Fibroblast of lung (primary cell): ENCODE measurements at regions not wholly inside any gene's neighbourhood (a gene's known extent, or its start where the extent isn't known, plus 50 kb on each side); places are given as distances from the start of the nearest gene placed in this dataset.

Experiments
- DNase-seq, 2 donors: peaks; one replicate each; pipeline versions ENCODE4 v3.0.0 to v3.0.0-alpha.2; 2010; ENCODE audit warnings: low read depth in 2 of 2
- H2AFZ ChIP-seq: 2 replicates; pipeline ENCODE4 v1.5.1; 2012; ENCODE audit warnings: low read length, control low read depth, inconsistent platforms
- H3K27ac ChIP-seq: 2 replicates; pipeline ENCODE4 v1.5.1; 2011; ENCODE audit warnings: low read length, control low read depth; ENCODE audit not compliant: insufficient read depth
- H3K27me3 ChIP-seq: 2 replicates; pipeline ENCODE4 v1.5.1; 2011; ENCODE audit warnings: mild to moderate bottlenecking, low read length; ENCODE audit not compliant: control insufficient read depth, insufficient read depth
- H3K36me3 ChIP-seq: 2 replicates; pipeline ENCODE4 v1.5.1; 2011; ENCODE audit warnings: low read length; ENCODE audit not compliant: control insufficient read depth, insufficient read depth
- H3K4me1 ChIP-seq: 2 replicates; pipeline ENCODE4 v1.5.1; 2011; ENCODE audit warnings: low read length; ENCODE audit not compliant: control insufficient read depth, insufficient read depth; ENCODE audit errors: extremely low read depth
- H3K4me2 ChIP-seq: 2 replicates; pipeline ENCODE4 v1.5.1; 2011; ENCODE audit warnings: low read length, control low read depth; ENCODE audit not compliant: insufficient read depth; ENCODE audit errors: extremely low read depth
- H3K4me3 ChIP-seq, 4 experiments: fragments of 200-600 bp in 1 of 4; sonication (generic) in 1 of 4; replicated peaks in 1 of 4; 2 replicates each; pipeline ENCODE4 v1.5.1; 2011 to 2016; ENCODE audit warnings: low read length in 4 of 4, low read depth in 3 of 4, mild to moderate bottlenecking in 3 of 4, control low read depth in 2 of 4, inconsistent platforms in 1 of 4, mixed read lengths in 1 of 4; ENCODE audit not compliant: insufficient read depth in 1 of 4; ENCODE audit errors: control extremely low read depth in 1 of 4
- H3K79me2 ChIP-seq: 2 replicates; pipeline ENCODE4 v1.5.1; 2012; ENCODE audit warnings: mild to moderate bottlenecking, low read length, inconsistent platforms; ENCODE audit not compliant: control insufficient read depth, insufficient read depth
- H3K9ac ChIP-seq: 2 replicates; pipeline ENCODE4 v1.5.1; 2011; ENCODE audit warnings: mild to moderate bottlenecking, low read length, control low read depth; ENCODE audit not compliant: insufficient read depth
- H3K9me3 ChIP-seq: 2 replicates; pipeline ENCODE4 v1.5.1; 2012; ENCODE audit warnings: low read depth, low read length; ENCODE audit not compliant: control insufficient read depth, insufficient read depth
- H4K20me1 ChIP-seq: 2 replicates; pipeline ENCODE4 v1.5.1; 2011; ENCODE audit warnings: low read length; ENCODE audit not compliant: control insufficient read depth, insufficient read depth; ENCODE audit errors: extremely low read depth
- EZH2 ChIP-seq: IDR thresholded peaks from 2 replicates; pipeline ENCODE4 v1.5.1; 2012; ENCODE audit warnings: low read length, control low read depth, mild to moderate bottlenecking; ENCODE audit errors: missing control alignments
- TF ChIP-seq, protein P1 (sequence below), 2 donors: IDR thresholded peaks in 1 of 2; conservative IDR thresholded peaks in 1 of 2; 1 replicate in 1 of 2; 2 replicates in 1 of 2; pipeline ENCODE4 v1.5.1; 2011 to 2012; ENCODE audit warnings: low read length in 2 of 2, control low read depth in 1 of 2, inconsistent platforms in 1 of 2, low read depth in 1 of 2, mild to moderate bottlenecking in 1 of 2

DNA sequence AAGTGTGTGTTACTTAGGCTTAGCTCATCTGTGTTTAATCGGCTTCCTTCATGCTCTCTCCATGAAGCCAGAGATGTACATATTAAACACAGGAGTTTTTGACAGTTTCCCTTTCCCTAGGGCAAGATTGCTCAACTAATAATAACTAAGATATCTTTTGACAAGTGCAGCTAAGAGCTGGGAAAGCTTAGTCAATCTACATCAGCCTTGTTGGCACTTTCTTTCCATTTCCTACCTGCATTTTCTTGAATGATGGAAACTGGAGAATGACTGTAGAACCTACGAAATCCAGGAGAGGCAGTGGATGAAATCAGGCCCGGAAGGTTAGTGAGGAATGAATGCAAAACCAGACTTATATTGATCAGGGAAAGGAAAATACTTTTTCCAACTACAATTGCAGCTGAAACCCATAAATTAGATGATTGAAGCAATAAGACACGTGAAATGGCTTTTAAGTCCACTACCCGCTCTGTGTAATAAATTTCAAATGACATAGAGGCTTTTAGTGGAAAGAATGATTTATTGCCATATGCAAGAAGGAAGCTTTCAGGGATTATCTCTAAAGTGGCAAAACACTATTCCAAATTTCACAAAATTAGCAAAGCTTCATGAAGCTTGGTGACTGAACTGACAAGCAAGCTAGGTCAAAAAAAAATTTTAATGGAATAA is 237.2 kb upstream of the ID4 start:
- no peak for TF ChIP-seq EZH2
- TF ChIP-seq, protein P1, sequence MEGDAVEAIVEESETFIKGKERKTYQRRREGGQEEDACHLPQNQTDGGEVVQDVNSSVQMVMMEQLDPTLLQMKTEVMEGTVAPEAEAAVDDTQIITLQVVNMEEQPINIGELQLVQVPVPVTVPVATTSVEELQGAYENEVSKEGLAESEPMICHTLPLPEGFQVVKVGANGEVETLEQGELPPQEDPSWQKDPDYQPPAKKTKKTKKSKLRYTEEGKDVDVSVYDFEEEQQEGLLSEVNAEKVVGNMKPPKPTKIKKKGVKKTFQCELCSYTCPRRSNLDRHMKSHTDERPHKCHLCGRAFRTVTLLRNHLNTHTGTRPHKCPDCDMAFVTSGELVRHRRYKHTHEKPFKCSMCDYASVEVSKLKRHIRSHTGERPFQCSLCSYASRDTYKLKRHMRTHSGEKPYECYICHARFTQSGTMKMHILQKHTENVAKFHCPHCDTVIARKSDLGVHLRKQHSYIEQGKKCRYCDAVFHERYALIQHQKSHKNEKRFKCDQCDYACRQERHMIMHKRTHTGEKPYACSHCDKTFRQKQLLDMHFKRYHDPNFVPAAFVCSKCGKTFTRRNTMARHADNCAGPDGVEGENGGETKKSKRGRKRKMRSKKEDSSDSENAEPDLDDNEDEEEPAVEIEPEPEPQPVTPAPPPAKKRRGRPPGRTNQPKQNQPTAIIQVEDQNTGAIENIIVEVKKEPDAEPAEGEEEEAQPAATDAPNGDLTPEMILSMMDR (conservative IDR thresholded peaks at IDR 0.05 in 1 of 2, IDR thresholded peaks at IDR 0.05 in 1 of 2; ENCODE audit: low read depth in 1 of 2, low read length in 2 of 2): no peak
- Histone ChIP-seq H3K27me3 (no peaks in the 10 kb centered on the region), H3K36me3 (no peaks in the 10 kb centered on the region), H3K4me3 (no peak overlapping the region), H3K4me1 (no peaks in the 10 kb centered on the region), H2AFZ (no peak overlapping the region), H3K9ac (no peak overlapping the region), H3K4me2 (no peak overlapping the region), H3K79me2 (no peaks in the 10 kb centered on the region), H4K20me1 (no peaks in the 10 kb centered on the region), H3K9me3 (no peaks in the 10 kb centered on the region), H3K27ac (no peak overlapping the region)
- no peak for DNase-seq

DNA sequence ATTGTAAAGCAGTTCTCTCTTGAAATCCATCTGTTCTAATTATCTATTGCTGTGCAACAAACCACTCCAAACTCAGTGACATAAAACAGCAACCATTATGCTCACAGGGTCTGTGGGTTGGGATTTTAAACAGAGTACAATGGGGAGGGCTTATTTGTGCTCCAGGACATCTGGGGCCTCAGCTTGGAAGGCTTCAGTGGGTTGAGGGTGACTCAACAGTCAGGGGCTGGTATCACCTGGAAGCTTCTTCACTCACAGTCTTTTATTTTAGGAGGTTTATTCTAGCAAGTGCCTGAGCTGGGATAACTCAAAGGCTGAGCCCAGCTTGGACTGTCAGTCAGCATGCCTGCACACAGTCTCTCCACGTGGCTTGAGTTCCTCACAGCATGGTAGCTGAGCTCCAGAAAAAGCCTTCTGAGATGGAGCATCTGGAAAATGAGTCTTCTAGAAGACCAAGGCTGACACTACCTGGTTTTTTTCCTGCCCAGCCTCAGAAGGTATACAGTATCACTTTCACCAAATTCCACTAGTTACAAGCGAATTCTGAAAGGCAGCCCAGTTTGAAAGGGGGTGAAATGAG is 234.6 kb upstream of the ID4 start:
- Histone ChIP-seq H3K79me2 (no peaks in the 10 kb centered on the region), H3K36me3 (no peaks in the 10 kb centered on the region)

DNA sequence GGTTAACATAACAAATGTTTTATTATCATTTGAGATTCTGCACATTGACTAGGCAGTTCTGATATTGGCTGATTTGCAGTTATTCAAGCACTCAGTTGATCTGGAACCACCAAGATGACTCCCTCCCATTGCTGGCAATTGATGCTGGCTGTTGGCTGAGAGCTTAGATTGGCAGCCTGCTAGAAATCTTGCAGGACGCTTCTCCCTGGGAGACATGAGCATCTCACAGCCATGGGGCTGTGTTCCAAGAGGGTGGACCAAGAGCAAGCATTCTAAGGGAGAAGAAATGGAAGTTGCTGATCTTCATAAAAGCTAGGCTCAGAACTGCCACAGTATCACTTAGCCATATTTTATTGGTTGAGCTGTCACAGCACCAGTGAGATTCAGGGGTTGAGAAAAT is 233.4 kb upstream of the ID4 start:
- TF ChIP-seq, protein P1 (conservative IDR thresholded peaks at IDR 0.05 in 1 of 2, IDR thresholded peaks at IDR 0.05 in 1 of 2; ENCODE audit: low read depth in 1 of 2, low read length in 2 of 2): no peak
- TF ChIP-seq EZH2: no peak
- Histone ChIP-seq H2AFZ (no peak overlapping the region), H4K20me1 (no peaks in the 10 kb centered on the region), H3K9ac (no peak overlapping the region), H3K4me3 (no peak overlapping the region), H3K9me3 (no peaks in the 10 kb centered on the region), H3K27ac (no peak overlapping the region), H3K27me3 (no peaks in the 10 kb centered on the region), H3K36me3 (no peaks in the 10 kb centered on the region), H3K4me1 (no peaks in the 10 kb centered on the region), H3K4me2 (no peak overlapping the region), H3K79me2 (no peaks in the 10 kb centered on the region)
- no peak for DNase-seq

More for the DNA sequence above, 234.6 kb upstream of the ID4 start:
- Histone ChIP-seq H3K4me2 (no peak overlapping the region), H3K4me3 (no peak overlapping the region), H2AFZ (no peak overlapping the region), H3K4me1 (no peaks in the 10 kb centered on the region), H3K9me3 (no peaks in the 10 kb centered on the region), H3K9ac (no peak overlapping the region), H3K27me3 (no peaks in the 10 kb centered on the region), H4K20me1 (no peaks in the 10 kb centered on the region), H3K27ac (no peak overlapping the region)
- no peak for DNase-seq
- TF ChIP-seq, protein P1 (conservative IDR thresholded peaks at IDR 0.05 in 1 of 2, IDR thresholded peaks at IDR 0.05 in 1 of 2; ENCODE audit: low read depth in 1 of 2, low read length in 2 of 2): no peak
- no peak for TF ChIP-seq EZH2
